Liver (tissue), 2 donors: ENCODE measurements at regions not wholly inside any gene's neighbourhood (a gene's known extent, or its start where the extent isn't known, plus 50 kb on each side); places are given as distances from the start of the nearest gene placed in this dataset.

ENCODE experiments used
- TF ChIP-seq, protein P1 (sequence below): IDR thresholded peaks from 2 replicates; pipeline ENCODE4 v1.6.1; 2016; ENCODE audit warnings: antibody characterized with exemption
- TF ChIP-seq, protein P2 (sequence below): fragments of 150-350 bp; IDR thresholded peaks from 2 replicates; pipeline ENCODE4 v1.5.1; 2017; ENCODE audit warnings: improper control_type of control experiment, low read depth, low read length; ENCODE audit not compliant: missing input control
- donor health status: healthy.

GRCh38 chr1:55481634-55482033 is 266.5 kb upstream of the USP24 start:
- TF ChIP-seq, protein P1, sequence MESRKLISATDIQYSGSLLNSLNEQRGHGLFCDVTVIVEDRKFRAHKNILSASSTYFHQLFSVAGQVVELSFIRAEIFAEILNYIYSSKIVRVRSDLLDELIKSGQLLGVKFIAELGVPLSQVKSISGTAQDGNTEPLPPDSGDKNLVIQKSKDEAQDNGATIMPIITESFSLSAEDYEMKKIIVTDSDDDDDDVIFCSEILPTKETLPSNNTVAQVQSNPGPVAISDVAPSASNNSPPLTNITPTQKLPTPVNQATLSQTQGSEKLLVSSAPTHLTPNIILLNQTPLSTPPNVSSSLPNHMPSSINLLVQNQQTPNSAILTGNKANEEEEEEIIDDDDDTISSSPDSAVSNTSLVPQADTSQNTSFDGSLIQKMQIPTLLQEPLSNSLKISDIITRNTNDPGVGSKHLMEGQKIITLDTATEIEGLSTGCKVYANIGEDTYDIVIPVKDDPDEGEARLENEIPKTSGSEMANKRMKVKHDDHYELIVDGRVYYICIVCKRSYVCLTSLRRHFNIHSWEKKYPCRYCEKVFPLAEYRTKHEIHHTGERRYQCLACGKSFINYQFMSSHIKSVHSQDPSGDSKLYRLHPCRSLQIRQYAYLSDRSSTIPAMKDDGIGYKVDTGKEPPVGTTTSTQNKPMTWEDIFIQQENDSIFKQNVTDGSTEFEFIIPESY = no peak
- TF ChIP-seq, protein P2, sequence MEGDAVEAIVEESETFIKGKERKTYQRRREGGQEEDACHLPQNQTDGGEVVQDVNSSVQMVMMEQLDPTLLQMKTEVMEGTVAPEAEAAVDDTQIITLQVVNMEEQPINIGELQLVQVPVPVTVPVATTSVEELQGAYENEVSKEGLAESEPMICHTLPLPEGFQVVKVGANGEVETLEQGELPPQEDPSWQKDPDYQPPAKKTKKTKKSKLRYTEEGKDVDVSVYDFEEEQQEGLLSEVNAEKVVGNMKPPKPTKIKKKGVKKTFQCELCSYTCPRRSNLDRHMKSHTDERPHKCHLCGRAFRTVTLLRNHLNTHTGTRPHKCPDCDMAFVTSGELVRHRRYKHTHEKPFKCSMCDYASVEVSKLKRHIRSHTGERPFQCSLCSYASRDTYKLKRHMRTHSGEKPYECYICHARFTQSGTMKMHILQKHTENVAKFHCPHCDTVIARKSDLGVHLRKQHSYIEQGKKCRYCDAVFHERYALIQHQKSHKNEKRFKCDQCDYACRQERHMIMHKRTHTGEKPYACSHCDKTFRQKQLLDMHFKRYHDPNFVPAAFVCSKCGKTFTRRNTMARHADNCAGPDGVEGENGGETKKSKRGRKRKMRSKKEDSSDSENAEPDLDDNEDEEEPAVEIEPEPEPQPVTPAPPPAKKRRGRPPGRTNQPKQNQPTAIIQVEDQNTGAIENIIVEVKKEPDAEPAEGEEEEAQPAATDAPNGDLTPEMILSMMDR = no peak
